H1 (cell line): ENCODE measurements at regions not wholly inside any gene's neighbourhood (a gene's known extent, or its start where the extent isn't known, plus 50 kb on each side); places are given as distances from the start of the nearest gene placed in this dataset.

ENCODE experiments used
- CTCF ChIP-seq, 3 experiments: IDR thresholded peaks; 1 replicate in 2 of 3; 2 replicates in 1 of 3; pipeline versions ENCODE4 v1.5.1 to v1.6.1; 2011; ENCODE audit warnings: low read length in 3 of 3, mild to moderate bottlenecking in 3 of 3, inconsistent platforms in 2 of 3, low read depth in 1 of 3, moderate library complexity in 1 of 3; ENCODE audit not compliant: insufficient read depth in 1 of 3; ENCODE audit errors: control extremely low read depth in 1 of 3
- EP300 ChIP-seq, 2 experiments: IDR thresholded peaks; 1 replicate in 1 of 2; 2 replicates in 1 of 2; pipeline ENCODE4 v1.6.1; 2011 to 2012; ENCODE audit warnings: low read depth in 2 of 2, low read length in 2 of 2, mild to moderate bottlenecking in 2 of 2, borderline replicate concordance in 1 of 2, inconsistent platforms in 1 of 2, moderate library complexity in 1 of 2
- EZH2 ChIP-seq: fragments of 200-600 bp; sonication (generic); IDR thresholded peaks from 2 replicates; pipeline ENCODE4 v1.7.1; 2012; ENCODE audit warnings: low read depth, mild to moderate bottlenecking, moderate library complexity, low read length, inconsistent platforms; ENCODE audit not compliant: severe bottlenecking
- HDAC2 ChIP-seq, 2 experiments: fragments of 300-600 bp in 1 of 2; sonication (generic) in 1 of 2; IDR thresholded peaks; 2 replicates each; pipeline ENCODE4 v1.6.1; 2011 to 2012; ENCODE audit warnings: low read depth in 2 of 2, low read length in 2 of 2, mild to moderate bottlenecking in 2 of 2, moderate library complexity in 2 of 2, borderline replicate concordance in 1 of 2, inconsistent platforms in 1 of 2
- HDAC6 ChIP-seq: IDR thresholded peaks from one replicate; pipeline ENCODE4 v1.7.1; 2012; ENCODE audit warnings: low read depth, mild to moderate bottlenecking, inconsistent platforms, low read length, moderate library complexity
- JUN ChIP-seq: IDR thresholded peaks from 2 replicates; pipeline ENCODE4 v1.6.1; 2011; ENCODE audit warnings: low read depth, mild to moderate bottlenecking, improper control_type of control experiment, low read length
- MAX ChIP-seq: IDR thresholded peaks from 2 replicates; pipeline ENCODE4 v1.6.1; 2012; ENCODE audit warnings: inconsistent platforms
- NRF1 ChIP-seq: IDR thresholded peaks from 2 replicates; pipeline ENCODE4 v1.6.1; 2011; ENCODE audit warnings: mild to moderate bottlenecking, low read depth, low read length, improper control_type of control experiment
- POLR2AphosphoS5 ChIP-seq: IDR thresholded peaks from 2 replicates; pipeline ENCODE4 v1.6.1; 2011; ENCODE audit warnings: low read depth, low read length
- RBBP5 ChIP-seq: IDR thresholded peaks from 2 replicates; pipeline ENCODE4 v1.7.1; 2012; ENCODE audit warnings: low read depth, mild to moderate bottlenecking, inconsistent platforms, low read length, moderate library complexity, borderline replicate concordance
- TAF1 ChIP-seq: IDR thresholded peaks from 2 replicates; pipeline ENCODE4 v1.6.1; 2011; ENCODE audit warnings: mild to moderate bottlenecking, low read depth, low read length
- ZNF274 ChIP-seq: IDR thresholded peaks from 2 replicates; pipeline ENCODE4 v1.7.0; 2012; ENCODE audit warnings: low read length, borderline replicate concordance; ENCODE audit errors: extremely low read depth

- no peak for TF ChIP-seq CTCF (IDR thresholded peaks at IDR 0.05; ENCODE audit: control extremely low read depth in 1 of 3, insufficient read depth in 1 of 3, low read depth in 1 of 3, low read length in 3 of 3)
- TF ChIP-seq ZNF274 = no peak
- no peak for TF ChIP-seq EZH2
- no peak for TF ChIP-seq POLR2AphosphoS5
- no peak for TF ChIP-seq MAX
- TF ChIP-seq RBBP5 = no peak
- TF ChIP-seq HDAC2 (IDR thresholded peaks at IDR 0.05; ENCODE audit: borderline replicate concordance in 1 of 2, low read depth in 2 of 2, low read length in 2 of 2) = no peak
- no peak for TF ChIP-seq JUN
- no peak for TF ChIP-seq NRF1
- no peak for TF ChIP-seq TAF1
- TF ChIP-seq EP300 (IDR thresholded peaks at IDR 0.05; ENCODE audit: borderline replicate concordance in 1 of 2, low read depth in 2 of 2, low read length in 2 of 2) = no peak
- TF ChIP-seq HDAC6 = no peak
Measured at GRCh38 chr6:121956782-121957181, 442.7 kb upstream of the HSF2 start.
